Pulmonary artery endothelial cell (primary cell): ENCODE measurements at regions not wholly inside any gene's neighbourhood (a gene's known extent, or its start where the extent isn't known, plus 50 kb on each side); places are given as distances from the start of the nearest gene placed in this dataset.

Source experiments
- DNase-seq: peaks from one replicate; pipeline ENCODE4 v3.0.0-alpha.2; 2011; ENCODE audit warnings: low read depth, low spot score

DNA sequence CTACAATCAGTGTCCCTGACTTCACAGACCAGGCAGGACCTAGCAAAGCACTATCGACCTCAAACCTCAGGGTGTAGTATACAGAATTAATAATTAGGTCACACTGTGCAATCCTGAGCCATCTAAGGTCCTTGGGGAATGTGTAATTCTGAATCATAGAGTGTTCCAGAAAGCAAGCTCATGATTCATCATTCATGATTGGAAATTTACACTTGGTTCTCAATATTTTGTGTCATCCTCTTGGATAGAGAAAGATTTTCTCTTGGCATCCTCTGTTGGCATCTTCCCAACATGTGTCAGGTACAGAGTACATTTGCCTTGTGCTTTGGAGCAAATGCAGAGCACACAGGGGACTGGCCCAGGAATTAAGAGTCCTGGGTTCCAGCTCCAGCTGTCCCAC is 245.0 kb upstream of the NT5C1B start:
- no peak for DNase-seq

GRCh38 chr2:18833941-18834340 is 244.6 kb upstream of the NT5C1B start:
- no peak for DNase-seq

DNA sequence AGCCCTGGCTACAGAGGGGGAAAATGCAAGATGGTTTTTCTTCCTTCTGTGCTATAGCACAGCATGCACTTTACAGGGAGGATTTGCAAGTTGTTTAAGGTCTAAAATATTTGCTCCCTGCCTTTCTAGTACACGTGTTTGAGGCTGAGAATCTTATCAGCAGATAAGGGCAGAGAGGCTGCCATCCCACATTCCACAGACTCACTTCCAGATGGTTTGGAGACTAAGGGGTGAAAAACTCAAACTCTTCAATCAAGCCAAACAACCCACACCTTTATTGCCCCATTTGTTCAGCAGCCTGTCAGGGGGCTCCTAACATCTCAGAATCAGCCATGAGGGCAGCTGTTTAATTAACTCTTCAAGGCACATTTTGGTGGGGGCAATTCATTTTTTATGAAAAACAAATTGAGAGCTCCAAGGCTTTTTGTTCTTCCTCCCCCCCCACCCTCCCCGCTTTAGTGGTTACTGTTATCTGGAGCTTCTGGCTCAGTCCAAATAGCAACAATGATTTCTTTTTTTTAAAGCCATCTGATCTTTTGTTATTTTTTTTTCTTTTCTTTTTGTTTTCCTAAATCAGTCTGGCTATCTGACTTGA is 242.6 kb upstream of the NT5C1B start:
- no peak for DNase-seq

- no peak for DNase-seq
These were observed 241.6 kb upstream of the NT5C1B start for GRCh38 chr2:18830962-18831361.

- no peak for DNase-seq
These were observed 240.6 kb upstream of the NT5C1B start for GRCh38 chr2:18829976-18830375.

- no peak for DNase-seq
These were observed 240.0 kb upstream of the NT5C1B start for GRCh38 chr2:18829251-18829902.

GRCh38 chr2:18828296-18828695 is 238.9 kb upstream of the NT5C1B start:
- no peak for DNase-seq

- no peak for DNase-seq
These were observed 236.5 kb upstream of the NT5C1B start for GRCh38 chr2:18825838-18826237.

GRCh38 chr2:18824915-18825314 is 235.5 kb upstream of the NT5C1B start:
- no peak for DNase-seq

- no peak for DNase-seq
These were observed 235.0 kb upstream of the NT5C1B start for GRCh38 chr2:18824325-18824790.

DNA sequence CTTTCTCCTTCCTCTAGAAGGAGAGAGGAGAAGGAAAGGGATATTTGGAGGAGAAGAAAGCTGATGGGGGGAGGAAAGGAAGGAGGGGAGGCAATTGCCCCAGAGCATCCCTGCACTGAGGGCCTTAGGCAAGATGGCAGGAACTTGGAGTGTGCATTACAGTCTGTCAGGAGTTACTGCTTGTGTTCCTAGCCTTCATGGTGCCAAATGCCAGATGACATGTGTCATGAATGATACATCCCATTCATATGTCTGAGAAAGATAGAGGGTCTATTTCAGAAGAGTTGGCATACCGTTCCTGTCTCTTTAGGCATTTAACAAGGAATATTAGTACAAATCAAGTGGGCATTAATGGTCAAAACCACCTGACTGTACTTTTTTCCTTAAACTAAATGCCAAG is 232.1 kb upstream of the NT5C1B start:
- DNase-seq: no peak

DNA sequence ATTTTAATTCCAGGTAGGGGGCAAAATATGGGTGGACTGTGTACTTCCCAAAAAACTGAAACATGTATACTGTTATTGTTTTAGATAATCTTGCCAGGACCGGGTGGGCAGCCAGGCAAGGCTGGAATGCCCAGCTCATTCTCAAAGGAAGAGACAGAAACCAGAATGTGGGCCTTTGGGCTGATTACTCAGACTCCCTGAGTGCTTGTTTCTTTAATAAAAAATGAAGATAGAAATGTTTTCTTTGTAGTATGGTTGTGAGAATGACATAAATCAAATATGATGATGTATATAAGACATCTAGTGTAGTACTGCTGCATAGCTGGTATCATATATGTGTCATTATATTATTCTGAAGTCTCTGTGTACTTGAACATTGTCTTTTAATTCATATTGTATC is 231.6 kb upstream of the NT5C1B start:
- no peak for DNase-seq

DNA sequence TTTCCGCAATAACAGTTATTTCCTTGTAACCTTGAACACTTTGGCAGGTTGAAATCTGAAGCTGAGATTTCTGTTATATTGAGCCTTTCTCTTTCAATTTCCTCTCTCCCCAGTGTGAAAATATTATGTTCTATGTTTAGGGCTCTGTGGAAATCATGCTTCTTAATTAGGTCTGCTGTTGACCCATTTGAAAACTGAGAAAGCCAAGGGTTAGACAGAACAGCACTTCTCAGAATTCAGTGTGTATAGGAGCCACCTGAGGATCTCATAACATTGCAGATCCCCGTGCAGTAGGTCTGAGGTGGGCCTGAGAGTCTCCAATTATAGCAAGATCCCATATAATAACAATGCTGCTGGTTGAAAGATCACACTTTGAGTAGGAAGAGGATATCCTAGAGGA is 230.2 kb upstream of the NT5C1B start:
- DNase-seq: no peak

DNA sequence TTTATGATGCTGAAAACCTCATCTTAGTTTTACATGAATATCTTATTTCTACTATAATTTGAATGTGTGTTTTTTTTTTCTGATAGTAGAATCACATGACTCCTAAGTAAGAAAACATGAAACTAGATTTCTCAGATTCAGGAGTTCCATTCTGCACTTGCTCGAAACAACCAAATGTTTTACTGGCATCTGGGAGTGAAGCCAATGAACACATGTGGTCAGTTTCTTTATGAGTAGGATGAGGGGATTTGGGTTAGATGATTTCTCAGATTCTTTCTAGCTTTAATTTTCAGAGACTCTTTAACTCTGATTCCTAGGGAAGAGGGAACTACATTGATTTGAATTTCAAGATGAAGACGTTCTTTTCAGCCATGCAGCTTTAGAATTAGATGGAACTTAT is 225.0 kb upstream of the NT5C1B start:
- DNase-seq: no peak

- DNase-seq: peak; percentile 22
These were observed 215.2 kb upstream of the NT5C1B start for GRCh38 chr2:18804536-18804935.

DNA sequence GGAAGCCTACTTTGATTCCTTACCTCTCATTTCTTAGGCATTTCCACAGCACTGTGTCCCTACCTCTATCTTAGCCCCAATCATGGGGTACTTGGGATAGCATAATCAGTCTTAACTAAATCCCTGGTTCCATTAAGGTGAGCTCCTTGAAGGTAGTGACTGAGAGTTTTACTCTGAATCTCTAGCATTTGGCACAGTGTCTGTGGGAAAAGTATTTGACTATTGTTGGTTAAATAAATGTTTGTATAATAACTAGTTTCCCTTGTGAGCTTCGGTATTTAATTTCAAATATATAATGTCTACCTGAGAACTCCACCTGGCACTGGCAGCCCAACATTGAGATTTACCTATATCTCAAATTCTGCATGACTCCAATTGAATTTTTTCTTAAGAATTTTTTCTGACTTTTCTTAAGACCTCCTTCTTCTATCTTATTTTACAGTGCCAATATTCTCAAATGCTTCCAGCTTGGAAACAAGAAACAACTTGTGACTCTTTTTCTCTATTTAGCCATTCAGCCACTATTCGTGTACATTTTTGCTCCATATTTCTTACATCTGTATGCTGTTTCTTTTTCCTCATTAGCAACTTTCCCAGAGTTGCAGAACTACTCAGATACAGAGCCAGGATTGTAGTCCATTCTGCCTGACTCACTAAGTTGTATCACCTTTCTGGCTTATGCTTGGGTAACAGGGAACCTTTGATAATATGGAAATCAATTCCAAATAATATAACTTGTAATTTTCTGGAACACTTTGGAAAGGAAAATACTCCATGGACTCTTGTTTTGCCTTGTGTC is 214.0 kb upstream of the NT5C1B start:
- DNase-seq: no peak

- no peak for DNase-seq
These were observed 211.0 kb upstream of the NT5C1B start for GRCh38 chr2:18800240-18800971.

DNA sequence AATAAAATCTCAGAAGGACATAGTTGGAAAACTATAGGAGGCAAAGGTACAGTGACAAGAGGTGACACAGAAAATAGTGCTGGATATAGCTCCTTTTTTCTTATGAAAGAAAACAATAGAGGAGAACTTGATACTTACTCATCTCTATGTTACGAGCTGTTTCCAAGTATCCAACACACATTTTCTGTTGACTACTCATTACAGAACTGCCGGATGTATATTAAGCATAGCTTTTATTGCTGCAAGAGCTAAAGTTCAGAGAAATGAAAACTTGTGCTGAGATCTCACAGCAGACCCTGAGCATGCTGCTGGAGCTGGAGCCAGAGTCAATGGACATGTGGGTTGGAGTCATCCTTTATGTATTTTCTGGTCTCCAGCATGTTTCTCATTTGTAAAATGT is 210.0 kb upstream of the NT5C1B start:
- no peak for DNase-seq

GRCh38 chr2:18797133-18797845 is 207.9 kb upstream of the NT5C1B start:
- DNase-seq: no peak

- no peak for DNase-seq
These were observed 206.5 kb upstream of the NT5C1B start for GRCh38 chr2:18795906-18796305.

GRCh38 chr2:18792684-18793083 is 203.3 kb upstream of the NT5C1B start:
- no peak for DNase-seq
